ENCODE measurements at regions not wholly inside any gene's neighbourhood (a gene's known extent, or its start where the extent isn't known, plus 50 kb on each side); places are given as distances from the start of the nearest gene placed in this dataset.
"Not testable (repeated sequence)": the region's sequence is repeated elsewhere in the genome, so short reads cannot be mapped to it uniquely, and the experiment has no call there.

DNA sequence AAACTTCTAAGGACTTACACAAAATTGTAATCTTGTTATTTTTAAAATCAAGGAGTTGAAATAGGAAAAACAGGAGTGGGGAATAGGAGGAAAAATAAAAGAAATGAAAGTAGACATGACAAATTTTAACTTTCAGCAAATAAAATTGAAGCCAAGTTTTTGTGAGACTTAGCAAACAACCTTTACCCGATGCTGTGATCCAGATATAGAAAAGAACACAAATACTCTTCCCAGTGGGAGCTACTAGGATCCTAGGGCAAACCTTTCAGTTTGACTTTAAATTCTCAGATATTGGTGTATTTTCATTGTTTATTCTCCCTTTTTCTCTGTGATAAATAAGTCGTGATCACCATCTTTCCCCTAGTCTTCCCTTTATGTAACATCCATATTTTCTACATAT, 968.7 kb upstream of the CITED2 start:
- H3K4me1 ChIP-seq (ENCODE audit: insufficient read depth, low read length) = no peaks in the 10 kb centered on the region
- H3K9me3 ChIP-seq (ENCODE audit: insufficient read depth, low read depth, low read length) = peaks cover 7% of the 10 kb centered on the region; the same call in 1 of the 2 replicates
- 95% methylated on average over 2 of the region's 2 CpGs for WGBS
- no peaks in the 10 kb centered on the region for H3K27me3 ChIP-seq (ENCODE audit: insufficient read depth, low read length)
- H3K4me3 ChIP-seq (ENCODE audit: low read length) = no peak overlapping the region
- no peak overlapping the region for H3K27ac ChIP-seq (ENCODE audit: low read depth, low read length)
- H3K9ac ChIP-seq (ENCODE audit: low read depth, low read length) = no peak overlapping the region
- no peaks in the 10 kb centered on the region for H3K36me3 ChIP-seq (ENCODE audit: insufficient read depth, low read length)

DNA sequence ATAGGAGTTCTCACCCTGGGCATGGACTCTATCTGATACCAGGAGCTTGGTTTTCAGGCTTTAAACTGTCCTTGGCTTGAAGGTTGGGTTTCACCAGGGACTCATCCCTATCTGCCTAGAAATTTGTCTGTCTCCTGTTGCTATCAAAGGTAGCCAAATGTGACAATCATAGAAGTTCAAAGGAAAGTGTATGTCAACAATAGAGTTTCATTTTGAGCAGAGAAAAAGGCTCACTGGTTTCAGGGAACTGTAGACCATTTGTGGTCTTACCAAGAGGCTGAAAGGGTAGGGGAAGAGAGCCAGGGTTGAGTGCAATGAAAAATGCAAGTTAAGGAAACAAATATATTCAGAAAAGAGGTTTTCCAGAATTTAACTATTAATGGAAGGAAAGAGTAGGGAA, 966.8 kb upstream of the CITED2 start:
- peaks cover 7% of the 10 kb centered on the region; the same call in 1 of the 2 replicates for H3K9me3 ChIP-seq (ENCODE audit: insufficient read depth, low read depth, low read length)

GRCh38 chr6:140340795-140341194, 966.3 kb upstream of the CITED2 start:
- Histone ChIP-seq H3K9me3 (ENCODE audit: insufficient read depth, low read depth, low read length) (peaks cover 7% of the 10 kb centered on the region; the same call in 1 of the 2 replicates), H3K27me3 (ENCODE audit: insufficient read depth, low read length) (no peaks in the 10 kb centered on the region)
- 93% methylated on average over 2 of the region's 3 CpGs for WGBS

More for the DNA sequence above, 966.8 kb upstream of the CITED2 start:
- Histone ChIP-seq H3K27me3 (ENCODE audit: insufficient read depth, low read length) (no peaks in the 10 kb centered on the region), H3K4me3 (ENCODE audit: low read length) (no peak overlapping the region), H3K36me3 (ENCODE audit: insufficient read depth, low read length) (no peaks in the 10 kb centered on the region), H3K9ac (ENCODE audit: low read depth, low read length) (no peak overlapping the region), H3K27ac (ENCODE audit: low read depth, low read length) (no peak overlapping the region), H3K4me1 (ENCODE audit: insufficient read depth, low read length) (no peaks in the 10 kb centered on the region)

DNA sequence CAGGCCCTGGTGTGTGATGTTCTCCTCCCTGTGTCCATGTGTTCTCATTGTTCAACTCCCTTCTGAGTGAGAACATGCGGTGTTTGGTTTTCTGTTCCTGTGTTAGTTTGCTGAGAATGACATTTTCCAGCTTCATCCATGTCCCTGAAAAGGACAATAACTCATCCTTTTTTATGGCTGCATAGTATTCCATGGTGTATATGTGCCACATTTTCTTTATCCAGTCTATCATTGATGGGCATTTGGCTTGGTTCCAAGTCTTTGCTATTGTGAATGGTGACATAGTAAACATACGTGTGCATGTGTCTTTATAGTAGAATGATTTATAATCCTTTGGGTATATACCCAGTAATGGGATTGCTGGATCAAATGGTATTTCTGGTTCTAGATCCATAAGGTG, 964.6 kb upstream of the CITED2 start:
- not testable (repeated sequence) for H3K4me1 ChIP-seq (ENCODE audit: insufficient read depth, low read length); H3K9ac ChIP-seq (ENCODE audit: low read depth, low read length); H3K4me3 ChIP-seq (ENCODE audit: low read length); H3K36me3 ChIP-seq (ENCODE audit: insufficient read depth, low read length); H3K27ac ChIP-seq (ENCODE audit: low read depth, low read length); H3K27me3 ChIP-seq (ENCODE audit: insufficient read depth, low read length)
- WGBS = 93% methylated on average over 1 of the region's 2 CpGs
- H3K9me3 ChIP-seq (ENCODE audit: insufficient read depth, low read depth, low read length) = peaks cover 11% of the 10 kb centered on the region; the same call in 1 of the 2 replicates

More at GRCh38 chr6:140340795-140341194, 966.3 kb upstream of the CITED2 start:
- H3K36me3 ChIP-seq (ENCODE audit: insufficient read depth, low read length) = no peaks in the 10 kb centered on the region
- no peaks in the 10 kb centered on the region for H3K4me1 ChIP-seq (ENCODE audit: insufficient read depth, low read length)
- no peak overlapping the region for H3K27ac ChIP-seq (ENCODE audit: low read depth, low read length)
- no peak overlapping the region for H3K9ac ChIP-seq (ENCODE audit: low read depth, low read length)
- no peak overlapping the region for H3K4me3 ChIP-seq (ENCODE audit: low read length)

DNA sequence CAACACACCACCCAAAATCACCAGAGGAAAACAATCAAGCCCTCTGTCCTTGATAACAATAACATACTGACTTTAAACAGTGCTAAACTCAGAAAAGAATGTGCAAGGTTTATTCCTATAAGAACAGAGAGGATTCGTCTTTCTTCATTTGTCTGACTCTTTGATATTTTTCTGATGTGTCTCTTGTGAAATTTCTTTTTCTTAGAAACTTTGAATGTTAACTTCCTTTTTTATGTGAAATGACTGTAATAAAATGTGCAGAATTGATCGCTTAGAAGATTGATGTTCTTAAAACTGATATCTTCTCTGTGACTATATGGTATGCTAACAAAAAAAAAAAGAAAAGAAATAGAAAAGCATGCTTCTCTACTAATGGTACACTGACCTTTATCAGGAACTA, 947.4 kb upstream of the CITED2 start:
- H3K27me3 ChIP-seq (ENCODE audit: insufficient read depth, low read length) = no peaks in the 10 kb centered on the region
- no peak overlapping the region for H3K27ac ChIP-seq (ENCODE audit: low read depth, low read length)
- peaks cover 18% of the 10 kb centered on the region; the same call in 1 of the 2 replicates for H3K9me3 ChIP-seq (ENCODE audit: insufficient read depth, low read depth, low read length)
- H3K4me1 ChIP-seq (ENCODE audit: insufficient read depth, low read length) = peaks cover 17% of the 10 kb centered on the region
- no peak overlapping the region for H3K4me3 ChIP-seq (ENCODE audit: low read length)
- H3K9ac ChIP-seq (ENCODE audit: low read depth, low read length) = no peak overlapping the region
- WGBS = 100% methylated on average over 1 of the region's 2 CpGs
- no peaks in the 10 kb centered on the region for H3K36me3 ChIP-seq (ENCODE audit: insufficient read depth, low read length)

- Histone ChIP-seq H3K9ac (ENCODE audit: low read depth, low read length) (no peak overlapping the region), H3K27ac (ENCODE audit: low read depth, low read length) (no peak overlapping the region), H3K4me3 (ENCODE audit: low read length) (no peak overlapping the region), H3K4me1 (ENCODE audit: insufficient read depth, low read length) (peaks cover 17% of the 10 kb centered on the region), H3K9me3 (ENCODE audit: insufficient read depth, low read depth, low read length) (peaks cover 4% of the 10 kb centered on the region; the same call in 1 of the 2 replicates), H3K27me3 (ENCODE audit: insufficient read depth, low read length) (no peaks in the 10 kb centered on the region), H3K36me3 (ENCODE audit: insufficient read depth, low read length) (no peaks in the 10 kb centered on the region)
- 96% methylated on average over 4 of the region's 4 CpGs for WGBS
These were observed 945.9 kb upstream of the CITED2 start for GRCh38 chr6:140320081-140321080.

- H3K9ac ChIP-seq (ENCODE audit: low read depth, low read length) = no peak overlapping the region
- no peak overlapping the region for H3K4me3 ChIP-seq (ENCODE audit: low read length)
- no peaks in the 10 kb centered on the region for H3K9me3 ChIP-seq (ENCODE audit: insufficient read depth, low read depth, low read length)
- H3K36me3 ChIP-seq (ENCODE audit: insufficient read depth, low read length) = no peaks in the 10 kb centered on the region
- peaks cover 17% of the 10 kb centered on the region for H3K4me1 ChIP-seq (ENCODE audit: insufficient read depth, low read length)
- H3K27me3 ChIP-seq (ENCODE audit: insufficient read depth, low read length) = no peaks in the 10 kb centered on the region
- 97% methylated on average over 2 of the region's 2 CpGs for WGBS
- no peak overlapping the region for H3K27ac ChIP-seq (ENCODE audit: low read depth, low read length)
These were observed 944.8 kb upstream of the CITED2 start for GRCh38 chr6:140319209-140319608.

DNA sequence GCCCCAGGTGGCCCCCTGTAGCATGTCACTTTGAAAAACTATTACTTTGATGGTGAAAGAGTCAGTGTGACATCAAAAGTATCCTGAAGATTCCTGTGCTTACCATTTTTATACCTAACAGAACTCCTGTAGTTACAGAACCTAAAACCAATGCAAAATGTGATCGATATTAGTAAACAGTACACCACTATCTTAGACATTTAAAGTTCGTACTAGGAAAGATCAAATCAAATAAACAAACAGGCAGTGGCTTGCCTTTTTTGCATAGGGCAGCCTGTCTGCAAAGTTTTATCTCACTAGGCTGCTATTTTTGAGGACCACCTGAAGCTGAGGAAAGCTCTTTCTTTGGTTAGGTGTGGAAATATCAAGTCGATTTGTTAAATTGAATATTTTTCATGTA, 944.0 kb upstream of the CITED2 start:
- H3K27ac ChIP-seq (ENCODE audit: low read depth, low read length) = no peak overlapping the region
- H3K4me1 ChIP-seq (ENCODE audit: insufficient read depth, low read length) = peaks cover 17% of the 10 kb centered on the region
- no peaks in the 10 kb centered on the region for H3K27me3 ChIP-seq (ENCODE audit: insufficient read depth, low read length)
- 94% methylated on average over 3 of the region's 3 CpGs for WGBS
- H3K4me3 ChIP-seq (ENCODE audit: low read length) = no peak overlapping the region
- no peaks in the 10 kb centered on the region for H3K9me3 ChIP-seq (ENCODE audit: insufficient read depth, low read depth, low read length)
- H3K36me3 ChIP-seq (ENCODE audit: insufficient read depth, low read length) = no peaks in the 10 kb centered on the region
- H3K9ac ChIP-seq (ENCODE audit: low read depth, low read length) = no peak overlapping the region

GRCh38 chr6:140317950-140318349, 943.5 kb upstream of the CITED2 start:
- no peaks in the 10 kb centered on the region for H3K9me3 ChIP-seq (ENCODE audit: insufficient read depth, low read depth, low read length)
- peaks cover 17% of the 10 kb centered on the region for H3K4me1 ChIP-seq (ENCODE audit: insufficient read depth, low read length)
- H3K27ac ChIP-seq (ENCODE audit: low read depth, low read length) = no peak overlapping the region
- no peak overlapping the region for H3K4me3 ChIP-seq (ENCODE audit: low read length)
- H3K9ac ChIP-seq (ENCODE audit: low read depth, low read length) = no peak overlapping the region
- H3K36me3 ChIP-seq (ENCODE audit: insufficient read depth, low read length) = no peaks in the 10 kb centered on the region
- H3K27me3 ChIP-seq (ENCODE audit: insufficient read depth, low read length) = no peaks in the 10 kb centered on the region
- WGBS = 94% methylated on average over 2 of the region's 2 CpGs

GRCh38 chr6:140316966-140317365, 942.5 kb upstream of the CITED2 start:
- 96% methylated on average over 3 of the region's 4 CpGs for WGBS
- H3K27me3 ChIP-seq (ENCODE audit: insufficient read depth, low read length) = no peaks in the 10 kb centered on the region
- H3K4me3 ChIP-seq (ENCODE audit: low read length) = no peak overlapping the region
- H3K27ac ChIP-seq (ENCODE audit: low read depth, low read length) = no peak overlapping the region
- H3K9me3 ChIP-seq (ENCODE audit: insufficient read depth, low read depth, low read length) = no peaks in the 10 kb centered on the region
- no peak overlapping the region for H3K9ac ChIP-seq (ENCODE audit: low read depth, low read length)
- H3K36me3 ChIP-seq (ENCODE audit: insufficient read depth, low read length) = no peaks in the 10 kb centered on the region
- peaks cover 17% of the 10 kb centered on the region for H3K4me1 ChIP-seq (ENCODE audit: insufficient read depth, low read length)

GRCh38 chr6:140314682-140315081, 940.2 kb upstream of the CITED2 start:
- Histone ChIP-seq H3K4me3 (ENCODE audit: low read length) (no peak overlapping the region), H3K9ac (ENCODE audit: low read depth, low read length) (no peak overlapping the region), H3K36me3 (ENCODE audit: insufficient read depth, low read length) (no peaks in the 10 kb centered on the region), H3K27me3 (ENCODE audit: insufficient read depth, low read length) (no peaks in the 10 kb centered on the region), H3K9me3 (ENCODE audit: insufficient read depth, low read depth, low read length) (no peaks in the 10 kb centered on the region), H3K4me1 (ENCODE audit: insufficient read depth, low read length) (no peaks in the 10 kb centered on the region), H3K27ac (ENCODE audit: low read depth, low read length) (no peak overlapping the region)
- no CpG with 5 or more reads among the region's 2 CpGs for WGBS
